ENCODE measurements at regions not wholly inside any gene's neighbourhood (a gene's known extent, or its start where the extent isn't known, plus 50 kb on each side); places are given as distances from the start of the nearest gene placed in this dataset.

GRCh38 chr2:122935506-122935905 is 1089.6 kb upstream of the CNTNAP5 start:
- TF ChIP-seq POLR2A (IDR thresholded peaks at IDR 0.05; ENCODE audit: low read length) (no peak), GATA1 (IDR thresholded peaks at IDR 0.05; ENCODE audit: low read depth, low read length) (no peak)
